CD4-positive, alpha-beta T cell (primary cell): ENCODE measurements at regions not wholly inside any gene's neighbourhood (a gene's known extent, or its start where the extent isn't known, plus 50 kb on each side); places are given as distances from the start of the nearest gene placed in this dataset.

Source experiments
- ATAC-seq: fragments of 200-7000 bp; cut with Tn5 transposase; one replicate; pipeline ENCODE4 v1.10.0; 2022; ENCODE audit warnings: mild to moderate bottlenecking; ENCODE audit not compliant: poor library complexity
- CTCF ChIA-PET: fragments of 350-600 bp; sonication (Branson Sonifier 250); formaldehyde crosslinking; loops from one replicate; lab custom pipeline; 2021; ENCODE audit warnings: antibody characterized with exemption, inconsistent platforms; lab: Charles Lee
- POLR2A ChIA-PET: fragments of 350-600 bp; sonication (Branson Sonifier 250); formaldehyde crosslinking; loops from one replicate; lab custom pipeline; 2021; ENCODE audit warnings: antibody characterized with exemption, inconsistent platforms; lab: Charles Lee
- DNase-seq, 14 experiments: peaks; one replicate each; pipeline ENCODE4 v3.0.0-alpha.2; 2013 to 2020; ENCODE audit warnings: mixed read lengths in 2 of 14
- H3K27ac ChIP-seq, 2 donors: one replicate each; pipeline versions ENCODE4 v1.5.1 to v1.7.0; 2013; ENCODE audit warnings: low read length in 2 of 2, low read depth in 1 of 2, mild to moderate bottlenecking in 1 of 2
- H3K27me3 ChIP-seq, 2 experiments: 1 replicate in 1 of 2; 2 replicates in 1 of 2; pipeline versions ENCODE4 v1.6.1 to v1.7.0; 2013; ENCODE audit warnings: low read length in 2 of 2, control low read depth in 1 of 2, mild to moderate bottlenecking in 1 of 2, moderate library complexity in 1 of 2; ENCODE audit not compliant: insufficient read depth in 2 of 2, control insufficient read depth in 1 of 2
- H3K36me3 ChIP-seq: one replicate; pipeline ENCODE4 v1.6.1; 2013; ENCODE audit warnings: low read length, control low read depth; ENCODE audit not compliant: insufficient read depth
- H3K4me1 ChIP-seq: one replicate; pipeline ENCODE4 v1.6.1; 2013; ENCODE audit warnings: low read length, control low read depth; ENCODE audit not compliant: insufficient read depth
- H3K4me3 ChIP-seq: one replicate; pipeline ENCODE4 v1.5.1; 2013; ENCODE audit warnings: mild to moderate bottlenecking, low read length, moderate library complexity
- H3K9me3 ChIP-seq, 2 experiments: 1 replicate in 1 of 2; 2 replicates in 1 of 2; pipeline versions ENCODE4 v1.6.1 to v1.7.0; 2013; ENCODE audit warnings: low read length in 2 of 2, mild to moderate bottlenecking in 2 of 2, control low read depth in 1 of 2, moderate library complexity in 1 of 2; ENCODE audit not compliant: control insufficient read depth in 1 of 2, insufficient read depth in 1 of 2
- H3K27ac Mint-ChIP-seq: one replicate; pipeline ENCODE4 v1.8.0; 2020; ENCODE audit warnings: mixed read lengths
- H3K27me3 Mint-ChIP-seq: one replicate; pipeline ENCODE4 v1.8.0; 2021; ENCODE audit warnings: mixed read lengths
- H3K36me3 Mint-ChIP-seq: one replicate; pipeline ENCODE4 v1.8.0; 2021; ENCODE audit warnings: low read depth, mixed read lengths
- H3K4me1 Mint-ChIP-seq: one replicate; pipeline ENCODE4 v1.8.0; 2021; ENCODE audit warnings: low read depth, mixed read lengths
- H3K4me3 Mint-ChIP-seq: one replicate; pipeline ENCODE4 v1.8.0; 2020; ENCODE audit warnings: mild to moderate bottlenecking, mixed read lengths
- H3K9me3 Mint-ChIP-seq: one replicate; pipeline ENCODE4 v1.8.0; 2020; ENCODE audit warnings: mixed read lengths
- intact Hi-C, 2 experiments: fragments of 100-400 bp; cut with DNase I in 1 of 2; cut with micrococcal nuclease in 1 of 2; formaldehyde crosslinking; loops; one replicate each; pipeline versions ENCODE4 v1.15.1 to v1.9.0; 2023 to 2025; cut with DNase I, micrococcal nuclease
- TF ChIP-seq, protein P1 (sequence below): fragments of 200-600 bp; IDR thresholded peaks from one replicate; pipeline ENCODE4 v1.8.0; 2022; ENCODE audit warnings: antibody characterized with exemption, mild to moderate bottlenecking

DNA sequence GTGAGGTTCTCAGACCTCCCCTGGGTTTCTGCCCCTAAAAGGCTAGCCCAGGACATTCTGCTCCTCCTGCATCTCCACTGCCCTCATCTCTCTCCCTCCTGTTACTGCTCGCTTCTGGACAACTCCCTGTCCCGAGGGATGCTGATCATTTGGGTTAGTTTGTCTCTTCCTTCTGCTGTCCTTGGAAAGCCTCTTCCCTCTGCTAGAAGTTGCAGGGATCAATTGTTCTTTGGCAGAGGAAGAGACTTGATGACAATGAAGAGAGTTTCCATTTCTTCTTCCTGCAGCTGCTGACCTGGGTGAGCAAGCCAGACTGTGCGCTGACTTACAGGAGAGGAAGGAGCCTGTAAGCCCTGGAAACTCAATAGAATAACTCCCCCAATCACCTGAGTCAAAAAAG is 68.9 kb downstream of the RDH14 start:
- ChIA-PET POLR2A (no interaction called here), CTCF (no interaction called here)
- Mint-ChIP-seq H3K36me3 (no peaks in the 10 kb centered on the region), H3K9me3 (no peaks in the 10 kb centered on the region), H3K4me1 (no peaks in the 10 kb centered on the region), H3K27ac (no peak overlapping the region), H3K4me3 (no peak overlapping the region), H3K27me3 (peaks cover 43% of the 10 kb centered on the region)
- Histone ChIP-seq H3K4me3 (no peak overlapping the region), H3K36me3 (no peaks in the 10 kb centered on the region), H3K27ac (no peak overlapping the region), H3K9me3 (no peaks in the 10 kb centered on the region), H3K4me1 (no peaks in the 10 kb centered on the region), H3K27me3 (peaks cover 7 to 12% of the 10 kb centered on the region in 2 experiments)
- TF ChIP-seq, protein P1, sequence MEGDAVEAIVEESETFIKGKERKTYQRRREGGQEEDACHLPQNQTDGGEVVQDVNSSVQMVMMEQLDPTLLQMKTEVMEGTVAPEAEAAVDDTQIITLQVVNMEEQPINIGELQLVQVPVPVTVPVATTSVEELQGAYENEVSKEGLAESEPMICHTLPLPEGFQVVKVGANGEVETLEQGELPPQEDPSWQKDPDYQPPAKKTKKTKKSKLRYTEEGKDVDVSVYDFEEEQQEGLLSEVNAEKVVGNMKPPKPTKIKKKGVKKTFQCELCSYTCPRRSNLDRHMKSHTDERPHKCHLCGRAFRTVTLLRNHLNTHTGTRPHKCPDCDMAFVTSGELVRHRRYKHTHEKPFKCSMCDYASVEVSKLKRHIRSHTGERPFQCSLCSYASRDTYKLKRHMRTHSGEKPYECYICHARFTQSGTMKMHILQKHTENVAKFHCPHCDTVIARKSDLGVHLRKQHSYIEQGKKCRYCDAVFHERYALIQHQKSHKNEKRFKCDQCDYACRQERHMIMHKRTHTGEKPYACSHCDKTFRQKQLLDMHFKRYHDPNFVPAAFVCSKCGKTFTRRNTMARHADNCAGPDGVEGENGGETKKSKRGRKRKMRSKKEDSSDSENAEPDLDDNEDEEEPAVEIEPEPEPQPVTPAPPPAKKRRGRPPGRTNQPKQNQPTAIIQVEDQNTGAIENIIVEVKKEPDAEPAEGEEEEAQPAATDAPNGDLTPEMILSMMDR: no peak
- ATAC-seq (no peak), DNase-seq (no peak)
- intact Hi-C loops: no loop called here

DNA sequence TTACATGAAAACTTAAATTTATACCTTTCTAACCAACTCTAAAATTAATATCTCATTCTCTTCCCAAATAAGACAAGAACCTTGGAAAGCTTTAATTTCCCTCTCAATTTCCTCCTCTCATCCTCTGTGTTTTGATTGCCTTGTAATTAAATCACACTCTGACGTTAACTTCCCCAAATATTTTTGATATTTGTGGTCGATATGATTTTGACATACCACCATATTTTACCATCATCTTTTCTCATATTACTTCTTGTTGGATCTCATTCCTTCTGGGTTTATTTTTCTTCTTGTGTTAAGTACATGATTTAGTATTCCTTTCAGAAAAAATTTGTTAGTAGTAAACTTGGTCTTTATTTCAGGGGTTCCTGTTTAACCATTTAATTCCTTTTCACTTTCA is 69.6 kb downstream of the RDH14 start:
- Histone ChIP-seq H3K36me3 (no peaks in the 10 kb centered on the region), H3K9me3 (no peaks in the 10 kb centered on the region), H3K27me3 (peaks cover 6 to 9% of the 10 kb centered on the region in 2 experiments), H3K4me1 (no peaks in the 10 kb centered on the region), H3K4me3 (no peak overlapping the region), H3K27ac (no peak overlapping the region)
- no peak for DNase-seq
- ChIA-PET POLR2A (no interaction called here), CTCF (no interaction called here)
- no peak for ATAC-seq
- intact Hi-C loops: no loop called here
- H3K4me1 Mint-ChIP-seq: no peaks in the 10 kb centered on the region
- TF ChIP-seq, protein P1: no peak
- H3K4me3 Mint-ChIP-seq: no peak overlapping the region
- no peaks in the 10 kb centered on the region for H3K36me3 Mint-ChIP-seq
- peaks cover 39% of the 10 kb centered on the region for H3K27me3 Mint-ChIP-seq
- H3K27ac Mint-ChIP-seq: no peak overlapping the region
- no peaks in the 10 kb centered on the region for H3K9me3 Mint-ChIP-seq

DNA sequence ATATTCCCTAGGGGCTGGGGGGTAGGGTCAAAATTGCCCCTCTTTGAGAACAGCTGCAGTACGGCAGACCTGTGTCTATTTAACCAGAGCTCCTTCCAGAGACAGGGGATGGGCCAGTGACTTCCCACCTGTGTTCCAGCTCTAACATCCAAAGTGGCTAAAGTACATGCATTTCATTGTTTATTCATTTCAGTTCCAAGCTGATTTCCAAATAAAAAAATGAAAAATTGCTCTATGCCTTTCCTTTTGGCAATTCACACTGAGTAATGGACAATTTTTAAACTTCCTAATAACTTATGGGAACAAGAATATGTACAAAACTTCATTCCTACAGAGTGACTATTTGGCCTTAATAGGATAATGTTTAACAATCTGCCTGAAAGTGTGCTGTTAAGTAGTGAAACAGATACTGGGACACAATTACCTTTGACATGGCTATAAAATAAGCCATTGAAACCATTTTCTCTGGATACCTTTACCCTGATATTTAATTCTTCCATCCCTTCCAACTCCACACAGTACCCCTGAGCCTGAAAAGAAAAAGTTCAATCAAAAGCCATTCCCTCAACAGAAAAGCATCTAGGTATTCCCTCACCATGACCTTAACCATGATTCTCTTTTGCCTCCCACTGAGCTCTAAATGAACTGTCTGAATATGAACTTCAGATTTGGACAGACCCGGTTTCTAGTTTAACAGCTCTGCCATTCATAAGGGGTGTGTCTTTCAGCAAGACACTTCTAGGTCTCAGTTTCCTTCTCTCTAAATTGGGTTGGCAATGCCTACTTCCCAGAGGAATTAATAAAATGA is 73.1 kb downstream of the RDH14 start:
- no peaks in the 10 kb centered on the region for H3K9me3 ChIP-seq
- Mint-ChIP-seq H3K36me3 (no peaks in the 10 kb centered on the region), H3K9me3 (no peaks in the 10 kb centered on the region), H3K4me3 (no peak overlapping the region), H3K27ac (no peak overlapping the region), H3K4me1 (no peaks in the 10 kb centered on the region), H3K27me3 (peaks cover 7% of the 10 kb centered on the region)
- no peaks in the 10 kb centered on the region for H3K36me3 ChIP-seq
- DNase-seq (no peak), ATAC-seq (no peak)
- ChIA-PET POLR2A (no interaction called here), CTCF (no interaction called here)
- no peak overlapping the region for H3K27ac ChIP-seq
- no peaks in the 10 kb centered on the region for H3K4me1 ChIP-seq
- no peak overlapping the region for H3K4me3 ChIP-seq
- H3K27me3 ChIP-seq: no peaks in the 10 kb centered on the region
- intact Hi-C loops: no loop called here
- TF ChIP-seq, protein P1: no peak
